ENCODE measurements at regions not wholly inside any gene's neighbourhood (a gene's known extent, or its start where the extent isn't known, plus 50 kb on each side); places are given as distances from the start of the nearest gene placed in this dataset.

GRCh38 chr10:10434312-10434711, 583.4 kb upstream of the CELF2 start:
- TF ChIP-seq CTCF (optimal IDR thresholded peaks at IDR 0.05 in 1 of 3, IDR thresholded peaks at IDR 0.05 in 1 of 3, conservative IDR thresholded peaks at IDR 0.05 in 1 of 3; ENCODE audit: extremely low read depth in 1 of 3, insufficient read depth in 2 of 3, low read length in 3 of 3) (no peak), EZH2 (IDR thresholded peaks at IDR 0.05; ENCODE audit: low read length) (no peak)
